ENCODE measurements at regions not wholly inside any gene's neighbourhood (a gene's known extent, or its start where the extent isn't known, plus 50 kb on each side); places are given as distances from the start of the nearest gene placed in this dataset.

GRCh38 chr15:87493803-87494202 is 762.7 kb downstream of the NTRK3 start:
- TF ChIP-seq CTCF (IDR thresholded peaks at IDR 0.05) (no peak), POLR2A (IDR thresholded peaks at IDR 0.05) (no peak)

Measured in prostate gland (tissue), 2 donors.